ENCODE measurements at regions not wholly inside any gene's neighbourhood (a gene's known extent, or its start where the extent isn't known, plus 50 kb on each side); places are given as distances from the start of the nearest gene placed in this dataset.

GRCh38 chr1:87939444-87939843, 610.8 kb downstream of the LMO4 start:
- TF ChIP-seq CTCF (IDR thresholded peaks at IDR 0.05; ENCODE audit: low read length) (no peak), EZH2 (IDR thresholded peaks at IDR 0.05; ENCODE audit: borderline replicate concordance, low read length) (no peak)

Data from OCI-LY1 (cell line).